ENCODE measurements at regions not wholly inside any gene's neighbourhood (a gene's known extent, or its start where the extent isn't known, plus 50 kb on each side); places are given as distances from the start of the nearest gene placed in this dataset.

DNA sequence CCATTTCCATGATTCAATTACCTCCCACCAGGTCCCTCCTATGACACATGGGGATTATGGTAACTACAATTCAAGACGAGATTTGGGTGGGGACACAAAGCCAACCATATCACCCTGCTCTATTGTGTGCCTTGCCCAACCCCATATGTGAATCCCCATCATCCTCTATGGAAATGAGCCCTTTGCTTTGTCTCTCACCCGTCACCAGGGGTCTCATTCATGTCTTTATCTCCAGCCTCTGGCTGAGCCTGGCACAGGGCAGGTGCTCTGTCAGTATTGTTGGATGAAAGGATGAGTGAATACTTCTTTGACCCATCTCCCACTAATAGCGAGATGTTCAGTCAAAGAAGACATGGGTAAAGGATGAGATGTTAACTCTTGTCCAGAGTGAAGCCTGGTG is 116.6 kb upstream of the LGALSL start:
- TF ChIP-seq CTCF (IDR thresholded peaks at IDR 0.05; ENCODE audit: low read depth, low read length) = no peak
- no peak for TF ChIP-seq EZH2phosphoT487 (IDR thresholded peaks at IDR 0.05; ENCODE audit: low read depth)

Data from OCI-LY3 (cell line).